ENCODE measurements at regions not wholly inside any gene's neighbourhood (a gene's known extent, or its start where the extent isn't known, plus 50 kb on each side); places are given as distances from the start of the nearest gene placed in this dataset.
A peak's percentile ranks its signal among the peaks of the same experiment; 100 is the strongest.

- DNase-seq (ENCODE audit: low spot score) = no peak
- H3K4me1 Mint-ChIP-seq (ENCODE audit: low read depth in 2 of 2) = no peaks in the 10 kb centered on the region
- H3K9me3 Mint-ChIP-seq = peaks cover 8% of the 10 kb centered on the region
- peaks cover 8 to 13% of the 10 kb centered on the region in 2 donors for H3K27me3 Mint-ChIP-seq
- no peak overlapping the region for H3K4me3 Mint-ChIP-seq
- no peak overlapping the region for H3K27ac Mint-ChIP-seq
- no peaks in the 10 kb centered on the region for H3K36me3 Mint-ChIP-seq
- no peak for ATAC-seq
Measured at GRCh38 chr20:60857708-60858107, 394.4 kb upstream of the CDH4 start.

- ATAC-seq = no peak
- Mint-ChIP-seq H3K9me3 (no peaks in the 10 kb centered on the region), H3K36me3 (no peaks in the 10 kb centered on the region), H3K27me3 (peaks cover 9% of the 10 kb centered on the region in 2 donors), H3K27ac (no peak overlapping the region), H3K4me1 (ENCODE audit: low read depth in 2 of 2) (no peaks in the 10 kb centered on the region), H3K4me3 (no peak overlapping the region)
- DNase-seq (ENCODE audit: low spot score) = no peak
Measured at GRCh38 chr20:60862601-60863000, 389.5 kb upstream of the CDH4 start.

GRCh38 chr20:60863548-60863947, 388.5 kb upstream of the CDH4 start:
- ATAC-seq (no peak), DNase-seq (ENCODE audit: low spot score) (no peak)
- no peaks in the 10 kb centered on the region for H3K9me3 Mint-ChIP-seq
- H3K36me3 Mint-ChIP-seq = no peaks in the 10 kb centered on the region
- no peak overlapping the region for H3K27ac Mint-ChIP-seq
- H3K4me1 Mint-ChIP-seq (ENCODE audit: low read depth in 2 of 2) = no peaks in the 10 kb centered on the region
- H3K27me3 Mint-ChIP-seq = peaks cover 9% of the 10 kb centered on the region in 2 donors
- H3K4me3 Mint-ChIP-seq = no peak overlapping the region

- DNase-seq (ENCODE audit: low spot score) = no peak
- Mint-ChIP-seq H3K9me3 (no peaks in the 10 kb centered on the region), H3K4me1 (ENCODE audit: low read depth in 2 of 2) (no peaks in the 10 kb centered on the region), H3K36me3 (no peaks in the 10 kb centered on the region), H3K27ac (no peak overlapping the region), H3K4me3 (no peak overlapping the region), H3K27me3 (peaks cover 4 to 9% of the 10 kb centered on the region in 2 donors)
- ATAC-seq = no peak
Measured at GRCh38 chr20:60867589-60867988, 384.5 kb upstream of the CDH4 start.

DNA sequence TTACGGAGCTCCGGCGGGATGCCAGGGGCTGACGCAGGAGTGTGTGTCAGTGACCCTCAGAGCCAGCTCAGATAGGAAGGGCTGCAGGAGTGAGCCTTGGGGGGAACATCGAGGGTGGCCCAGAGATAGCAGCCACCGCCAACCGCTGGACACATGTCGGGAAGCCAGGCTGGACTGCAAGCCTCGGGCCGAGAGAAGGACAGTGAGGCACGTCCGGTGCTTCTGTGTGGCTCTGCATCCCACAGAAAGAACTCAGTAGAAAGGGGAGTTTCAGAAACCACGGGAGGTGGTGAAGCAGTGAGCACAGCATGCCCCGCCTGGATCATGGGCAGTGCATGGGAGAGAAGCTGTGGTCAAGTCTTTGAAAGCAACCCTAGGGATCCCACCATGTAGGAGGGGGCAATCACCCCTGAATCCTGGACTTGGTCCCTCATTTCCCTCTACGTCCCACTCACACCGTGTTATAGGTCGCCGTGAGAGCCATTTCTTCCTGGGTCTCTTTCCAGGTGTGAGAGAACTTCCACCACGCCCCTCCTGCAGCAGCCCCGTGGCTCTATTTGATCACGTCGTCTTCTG, 383.7 kb upstream of the CDH4 start:
- DNase-seq (ENCODE audit: low spot score) (no peak), ATAC-seq (no peak)
- Mint-ChIP-seq H3K4me1 (ENCODE audit: low read depth in 2 of 2) (no peaks in the 10 kb centered on the region), H3K36me3 (no peaks in the 10 kb centered on the region), H3K9me3 (no peaks in the 10 kb centered on the region), H3K27ac (no peak overlapping the region), H3K27me3 (peaks cover 4 to 5% of the 10 kb centered on the region in 2 donors), H3K4me3 (no peak overlapping the region)

- no peaks in the 10 kb centered on the region for H3K36me3 Mint-ChIP-seq
- no peaks in the 10 kb centered on the region for H3K4me1 Mint-ChIP-seq (ENCODE audit: low read depth in 2 of 2)
- no peak overlapping the region for H3K27ac Mint-ChIP-seq
- DNase-seq (ENCODE audit: low spot score) = no peak
- no peak overlapping the region for H3K4me3 Mint-ChIP-seq
- peaks cover 0 to 4% of the 10 kb centered on the region in 2 donors for H3K27me3 Mint-ChIP-seq
- no peaks in the 10 kb centered on the region for H3K9me3 Mint-ChIP-seq
- no peak for ATAC-seq
Measured at GRCh38 chr20:60869087-60869486, 383.0 kb upstream of the CDH4 start.

- H3K27me3 Mint-ChIP-seq = peaks cover 0 to 4% of the 10 kb centered on the region in 2 donors
- H3K4me1 Mint-ChIP-seq (ENCODE audit: low read depth in 2 of 2) = no peaks in the 10 kb centered on the region
- no peaks in the 10 kb centered on the region for H3K36me3 Mint-ChIP-seq
- no peak for ATAC-seq
- no peaks in the 10 kb centered on the region for H3K9me3 Mint-ChIP-seq
- no peak overlapping the region for H3K27ac Mint-ChIP-seq
- no peak overlapping the region for H3K4me3 Mint-ChIP-seq
- DNase-seq (ENCODE audit: low spot score) = no peak
Measured at GRCh38 chr20:60869625-60870024, 382.4 kb upstream of the CDH4 start.

DNA sequence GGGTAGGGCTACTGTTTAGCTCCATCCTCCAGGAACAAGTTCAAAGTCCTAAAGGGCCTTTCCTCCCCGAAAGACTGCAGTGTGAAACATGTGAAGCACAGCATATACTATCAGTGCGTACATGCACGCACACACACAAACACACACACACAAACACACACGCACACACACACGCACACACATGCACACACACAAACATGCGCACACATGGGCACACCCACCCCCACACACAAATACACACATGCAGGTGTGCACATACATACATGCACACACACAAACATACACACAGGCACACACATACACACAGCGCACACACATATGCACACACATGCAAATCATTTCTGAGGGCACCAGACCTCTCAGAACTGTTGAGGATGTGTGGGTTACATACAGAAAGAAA, 382.0 kb upstream of the CDH4 start:
- Mint-ChIP-seq H3K4me1 (ENCODE audit: low read depth in 2 of 2) (no peaks in the 10 kb centered on the region), H3K27me3 (peaks cover 0 to 2% of the 10 kb centered on the region in 2 donors), H3K9me3 (no peaks in the 10 kb centered on the region), H3K36me3 (no peaks in the 10 kb centered on the region), H3K4me3 (no peak overlapping the region), H3K27ac (no peak overlapping the region)
- ATAC-seq = peak; percentile 4 to 15
- no peak for DNase-seq (ENCODE audit: low spot score)

- Mint-ChIP-seq H3K4me1 (ENCODE audit: low read depth in 2 of 2) (no peaks in the 10 kb centered on the region), H3K27me3 (peaks cover 0 to 3% of the 10 kb centered on the region in 2 donors), H3K9me3 (no peaks in the 10 kb centered on the region), H3K4me3 (no peak overlapping the region), H3K27ac (no peak overlapping the region), H3K36me3 (no peaks in the 10 kb centered on the region)
- ATAC-seq (no peak), DNase-seq (ENCODE audit: low spot score) (no peak)
Measured at GRCh38 chr20:60872224-60872623, 379.8 kb upstream of the CDH4 start.

DNA sequence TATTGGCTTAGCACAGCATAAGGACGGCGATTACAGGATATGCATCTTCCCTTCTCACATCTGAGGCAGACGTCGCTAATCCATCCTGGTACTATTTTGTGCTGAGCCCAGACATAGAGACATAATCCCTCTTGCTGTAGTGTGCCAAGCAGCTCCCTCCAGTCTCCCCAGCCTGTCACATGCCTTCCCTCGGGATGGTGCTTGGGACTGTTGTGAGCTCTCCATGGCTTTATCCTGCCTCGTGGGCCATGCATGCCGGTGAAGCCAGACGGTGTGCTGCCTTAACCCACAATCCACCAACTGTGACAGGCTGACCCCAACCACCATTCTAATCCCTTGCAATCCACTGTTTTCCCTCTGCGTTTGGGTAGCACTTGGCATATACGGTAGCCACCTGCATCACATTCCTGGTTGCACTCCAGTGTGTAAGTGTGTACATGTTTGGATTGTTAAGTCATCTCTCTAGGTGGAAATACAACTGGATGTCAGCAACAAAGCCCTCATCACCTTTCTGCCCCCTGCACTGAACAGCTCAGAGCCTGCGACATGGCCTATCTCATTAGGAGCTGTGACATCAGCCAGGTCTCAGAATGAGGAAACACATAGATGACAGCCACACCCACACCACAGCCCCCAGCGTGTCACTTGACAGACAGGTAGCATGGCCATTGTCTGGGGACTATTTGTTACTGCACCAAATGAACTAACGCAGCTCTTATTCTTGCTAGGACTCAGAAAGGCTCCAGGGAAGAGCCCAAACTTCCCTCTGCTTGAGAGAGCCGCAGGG, 374.8 kb upstream of the CDH4 start:
- DNase-seq (ENCODE audit: low spot score) (no peak), ATAC-seq (peak; percentile 7 to 20)
- Mint-ChIP-seq H3K9me3 (no peaks in the 10 kb centered on the region), H3K36me3 (no peaks in the 10 kb centered on the region), H3K27me3 (peaks cover 3 to 7% of the 10 kb centered on the region in 2 donors), H3K27ac (no peak overlapping the region), H3K4me1 (ENCODE audit: low read depth in 2 of 2) (no peaks in the 10 kb centered on the region), H3K4me3 (no peak overlapping the region)

DNA sequence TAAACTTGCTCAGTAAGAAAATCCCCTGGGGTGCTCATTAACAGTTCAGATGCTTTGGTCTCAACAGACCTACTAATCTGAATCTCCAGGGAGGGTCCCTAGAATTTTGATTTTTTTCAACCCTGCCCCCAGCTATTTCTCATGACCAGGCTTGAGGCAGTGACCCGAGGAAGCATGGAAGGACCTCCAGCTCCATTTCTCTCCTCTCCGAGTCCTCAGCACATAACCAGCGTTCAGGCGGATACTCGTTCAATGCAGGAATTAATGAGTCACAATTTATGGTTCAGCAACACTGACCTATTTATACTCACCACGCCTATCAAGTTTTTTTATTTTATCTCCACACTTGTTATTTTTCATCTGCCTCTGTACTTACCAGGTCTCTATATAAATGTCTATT, 369.2 kb upstream of the CDH4 start:
- no peak for DNase-seq (ENCODE audit: low spot score)
- Mint-ChIP-seq H3K4me1 (ENCODE audit: low read depth in 2 of 2) (no peaks in the 10 kb centered on the region), H3K36me3 (no peaks in the 10 kb centered on the region), H3K9me3 (no peaks in the 10 kb centered on the region), H3K4me3 (no peak overlapping the region), H3K27me3 (peaks cover 0 to 12% of the 10 kb centered on the region in 2 donors), H3K27ac (no peak overlapping the region)
- no peak for ATAC-seq

GRCh38 chr20:60883496-60883895, 368.6 kb upstream of the CDH4 start:
- H3K36me3 Mint-ChIP-seq = no peaks in the 10 kb centered on the region
- H3K27ac Mint-ChIP-seq = no peak overlapping the region
- H3K27me3 Mint-ChIP-seq = peaks cover 0 to 12% of the 10 kb centered on the region in 2 donors
- H3K4me1 Mint-ChIP-seq (ENCODE audit: low read depth in 2 of 2) = no peaks in the 10 kb centered on the region
- H3K9me3 Mint-ChIP-seq = no peaks in the 10 kb centered on the region
- no peak overlapping the region for H3K4me3 Mint-ChIP-seq
- no peak for ATAC-seq
- no peak for DNase-seq (ENCODE audit: low spot score)

DNA sequence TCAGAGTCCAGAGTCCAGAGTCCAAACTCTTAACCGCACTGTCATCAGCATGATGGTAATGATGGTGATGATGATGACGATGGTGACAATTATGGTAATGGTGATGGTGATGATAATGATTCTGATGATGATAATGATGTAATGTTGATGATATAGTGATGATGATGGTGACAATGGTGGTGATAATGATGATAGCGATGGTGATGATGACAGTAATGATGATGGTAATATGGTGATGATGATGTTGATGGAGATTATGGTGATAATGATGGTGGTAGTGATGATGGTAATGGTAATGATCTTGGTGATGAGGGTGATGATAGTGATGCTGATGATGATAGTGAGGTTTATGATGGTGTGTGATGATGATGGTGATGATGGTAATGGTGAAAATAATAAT, 367.8 kb upstream of the CDH4 start:
- ATAC-seq (no peak), DNase-seq (ENCODE audit: low spot score) (no peak)
- peaks cover 0 to 12% of the 10 kb centered on the region in 2 donors for H3K27me3 Mint-ChIP-seq
- H3K9me3 Mint-ChIP-seq = no peaks in the 10 kb centered on the region
- no peaks in the 10 kb centered on the region for H3K4me1 Mint-ChIP-seq (ENCODE audit: low read depth in 2 of 2)
- no peak overlapping the region for H3K27ac Mint-ChIP-seq
- H3K36me3 Mint-ChIP-seq = no peaks in the 10 kb centered on the region
- H3K4me3 Mint-ChIP-seq = no peak overlapping the region

DNA sequence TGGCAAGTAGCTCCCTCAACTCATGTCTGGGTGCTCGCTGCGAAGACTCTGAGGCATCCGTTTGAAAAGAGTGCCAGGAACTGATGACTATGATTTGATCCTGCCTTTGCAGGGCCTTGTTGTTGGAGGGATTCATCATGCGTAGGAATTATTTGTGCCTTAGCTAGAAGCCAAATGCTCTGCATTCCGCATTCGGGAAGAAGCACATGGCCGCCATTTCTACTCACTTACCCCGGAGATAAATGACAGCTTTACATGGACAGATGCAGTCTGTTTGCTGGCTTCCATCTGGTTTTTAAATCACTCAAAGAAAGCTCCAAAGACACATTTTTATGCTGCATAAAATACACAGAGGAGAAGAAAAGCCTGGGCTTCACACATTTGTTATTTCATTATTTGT, 363.3 kb upstream of the CDH4 start:
- H3K9me3 Mint-ChIP-seq = no peaks in the 10 kb centered on the region
- DNase-seq (ENCODE audit: low spot score) = no peak
- H3K36me3 Mint-ChIP-seq = no peaks in the 10 kb centered on the region
- H3K4me3 Mint-ChIP-seq = no peak overlapping the region
- H3K27me3 Mint-ChIP-seq = no peaks in the 10 kb centered on the region
- no peak overlapping the region for H3K27ac Mint-ChIP-seq
- no peak for ATAC-seq
- no peaks in the 10 kb centered on the region for H3K4me1 Mint-ChIP-seq (ENCODE audit: low read depth in 2 of 2)

Measured in natural killer cell treated with Interleukin-12 subunit alpha and Interleukin-12 subunit beta and Interleukin-15 and Interleukin-18, amount 100 ng/mL, for 72 hours (primary cell).